ENCODE measurements at regions not wholly inside any gene's neighbourhood (a gene's known extent, or its start where the extent isn't known, plus 50 kb on each side); places are given as distances from the start of the nearest gene placed in this dataset.

DNA sequence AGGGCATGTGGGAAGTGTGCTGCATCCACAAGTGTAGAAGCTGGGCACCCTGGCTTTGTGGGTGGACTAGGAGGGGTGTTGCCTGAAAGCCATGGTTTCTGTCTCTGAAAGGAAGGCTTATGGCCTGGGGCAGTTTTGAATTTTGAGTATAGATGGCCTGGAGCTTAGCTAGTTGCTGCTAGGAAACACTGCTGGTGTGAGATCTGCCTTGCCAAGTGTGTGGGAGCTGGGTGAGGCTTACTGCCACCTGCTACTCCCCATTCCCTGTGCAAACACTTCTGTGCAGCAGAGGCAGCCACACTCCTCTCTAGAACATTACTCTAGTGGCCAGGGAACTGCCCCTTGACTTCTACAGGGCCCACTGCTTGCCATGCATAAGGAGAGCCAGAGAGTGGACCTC is 831.7 kb upstream of the LRRTM1 start:
- ATAC-seq (ENCODE audit: low read depth) (no peak), DNase-seq (ENCODE audit: low spot score) (no peak)

DNA sequence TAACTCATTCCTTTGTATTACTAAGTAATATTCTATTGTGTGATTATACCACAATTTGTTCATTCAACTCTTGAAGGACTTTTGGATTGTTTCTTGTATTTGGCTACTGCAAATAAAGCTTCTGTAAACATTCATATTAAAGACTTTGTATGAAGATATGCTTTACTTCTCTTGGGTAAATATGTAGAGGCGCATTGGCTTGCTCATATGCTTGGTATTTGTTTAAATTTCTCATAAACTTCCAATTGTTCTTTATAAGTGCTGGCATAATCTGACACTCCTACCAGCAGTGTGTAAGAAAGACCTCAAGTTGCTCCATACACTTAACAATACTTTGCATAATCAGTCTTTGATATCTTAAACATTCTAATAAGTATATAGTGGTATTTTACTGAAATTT is 792.8 kb upstream of the LRRTM1 start:
- ATAC-seq (ENCODE audit: low read depth) (no peak), DNase-seq (ENCODE audit: low spot score) (no peak)
- no peaks in the 10 kb centered on the region for H3K36me3 ChIP-seq (ENCODE audit: low read depth)
- H3K27me3 ChIP-seq (ENCODE audit: insufficient read depth, poor library complexity, severe bottlenecking), result peaks cover 5% of the 10 kb centered on the region
- H3K27ac ChIP-seq (ENCODE audit: poor library complexity, severe bottlenecking), result no peak overlapping the region
- TF ChIP-seq, protein P1, sequence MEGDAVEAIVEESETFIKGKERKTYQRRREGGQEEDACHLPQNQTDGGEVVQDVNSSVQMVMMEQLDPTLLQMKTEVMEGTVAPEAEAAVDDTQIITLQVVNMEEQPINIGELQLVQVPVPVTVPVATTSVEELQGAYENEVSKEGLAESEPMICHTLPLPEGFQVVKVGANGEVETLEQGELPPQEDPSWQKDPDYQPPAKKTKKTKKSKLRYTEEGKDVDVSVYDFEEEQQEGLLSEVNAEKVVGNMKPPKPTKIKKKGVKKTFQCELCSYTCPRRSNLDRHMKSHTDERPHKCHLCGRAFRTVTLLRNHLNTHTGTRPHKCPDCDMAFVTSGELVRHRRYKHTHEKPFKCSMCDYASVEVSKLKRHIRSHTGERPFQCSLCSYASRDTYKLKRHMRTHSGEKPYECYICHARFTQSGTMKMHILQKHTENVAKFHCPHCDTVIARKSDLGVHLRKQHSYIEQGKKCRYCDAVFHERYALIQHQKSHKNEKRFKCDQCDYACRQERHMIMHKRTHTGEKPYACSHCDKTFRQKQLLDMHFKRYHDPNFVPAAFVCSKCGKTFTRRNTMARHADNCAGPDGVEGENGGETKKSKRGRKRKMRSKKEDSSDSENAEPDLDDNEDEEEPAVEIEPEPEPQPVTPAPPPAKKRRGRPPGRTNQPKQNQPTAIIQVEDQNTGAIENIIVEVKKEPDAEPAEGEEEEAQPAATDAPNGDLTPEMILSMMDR (IDR thresholded peaks at IDR 0.05; ENCODE audit: poor library complexity, severe bottlenecking), result no peak
- H3K9me3 ChIP-seq (ENCODE audit: severe bottlenecking), result no peaks in the 10 kb centered on the region
- no peaks in the 10 kb centered on the region for H3K4me1 ChIP-seq (ENCODE audit: insufficient read depth, poor library complexity, severe bottlenecking)
- no peak overlapping the region for H3K4me3 ChIP-seq (ENCODE audit: severe bottlenecking)

More for the DNA sequence above, 831.7 kb upstream of the LRRTM1 start:
- no peak overlapping the region for H3K4me3 ChIP-seq (ENCODE audit: severe bottlenecking)
- H3K27me3 ChIP-seq (ENCODE audit: insufficient read depth, poor library complexity, severe bottlenecking), result no peaks in the 10 kb centered on the region
- no peaks in the 10 kb centered on the region for H3K4me1 ChIP-seq (ENCODE audit: insufficient read depth, poor library complexity, severe bottlenecking)
- H3K27ac ChIP-seq (ENCODE audit: poor library complexity, severe bottlenecking), result no peak overlapping the region
- H3K9me3 ChIP-seq (ENCODE audit: severe bottlenecking), result no peaks in the 10 kb centered on the region
- H3K36me3 ChIP-seq (ENCODE audit: low read depth), result no peaks in the 10 kb centered on the region
- TF ChIP-seq, protein P1 (IDR thresholded peaks at IDR 0.05; ENCODE audit: poor library complexity, severe bottlenecking), result no peak

DNA sequence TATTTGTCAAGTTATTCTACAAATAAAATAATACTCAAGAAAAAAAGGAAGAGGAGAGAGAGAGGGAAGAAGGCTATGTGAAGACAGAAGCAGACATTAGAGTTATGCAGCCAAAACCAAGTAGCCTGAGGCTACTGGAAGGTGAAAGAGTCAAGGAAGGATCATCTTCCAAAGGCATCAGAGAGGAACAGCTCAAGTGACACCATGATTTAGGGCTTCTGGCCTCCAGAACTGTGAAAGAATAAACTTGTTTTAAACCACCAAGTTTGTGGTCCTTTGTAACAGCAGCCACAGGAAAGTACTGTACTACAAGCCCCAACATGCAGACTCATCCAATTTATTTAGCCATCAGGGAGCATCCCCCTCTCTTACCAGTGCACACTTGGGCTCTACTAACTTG is 788.5 kb upstream of the LRRTM1 start:
- ATAC-seq (ENCODE audit: low read depth), result no peak
- Histone ChIP-seq H3K27ac (ENCODE audit: poor library complexity, severe bottlenecking) (no peak overlapping the region), H3K4me3 (ENCODE audit: severe bottlenecking) (no peak overlapping the region), H3K4me1 (ENCODE audit: insufficient read depth, poor library complexity, severe bottlenecking) (no peaks in the 10 kb centered on the region), H3K27me3 (ENCODE audit: insufficient read depth, poor library complexity, severe bottlenecking) (no peaks in the 10 kb centered on the region), H3K36me3 (ENCODE audit: low read depth) (no peaks in the 10 kb centered on the region), H3K9me3 (ENCODE audit: severe bottlenecking) (no peaks in the 10 kb centered on the region)
- DNase-seq (ENCODE audit: low spot score), result no peak
- TF ChIP-seq, protein P1 (IDR thresholded peaks at IDR 0.05; ENCODE audit: poor library complexity, severe bottlenecking), result no peak

DNA sequence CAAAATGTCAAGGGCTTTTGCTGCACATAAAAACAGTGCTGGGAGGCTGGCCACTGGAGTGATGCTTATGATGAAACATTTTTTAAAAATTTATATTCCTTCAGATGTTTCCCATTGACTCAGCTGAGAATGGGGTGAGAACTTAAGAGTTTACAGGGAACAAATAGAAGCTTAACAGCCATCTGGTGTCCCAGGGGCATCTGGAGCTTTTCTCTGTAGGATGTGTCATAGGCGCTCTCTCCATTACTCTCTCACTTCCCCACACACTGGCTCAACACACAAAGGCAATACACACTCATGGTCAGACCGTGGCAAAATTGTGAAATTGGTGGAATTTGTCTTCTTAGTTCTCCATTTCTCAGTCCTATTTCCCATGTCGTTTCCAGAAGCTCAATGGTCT is 783.1 kb upstream of the LRRTM1 start:
- Histone ChIP-seq H3K4me3 (ENCODE audit: severe bottlenecking) (no peak overlapping the region), H3K9me3 (ENCODE audit: severe bottlenecking) (no peaks in the 10 kb centered on the region), H3K27me3 (ENCODE audit: insufficient read depth, poor library complexity, severe bottlenecking) (no peaks in the 10 kb centered on the region), H3K27ac (ENCODE audit: poor library complexity, severe bottlenecking) (no peak overlapping the region), H3K36me3 (ENCODE audit: low read depth) (no peaks in the 10 kb centered on the region), H3K4me1 (ENCODE audit: insufficient read depth, poor library complexity, severe bottlenecking) (peaks cover 9% of the 10 kb centered on the region)
- ATAC-seq (ENCODE audit: low read depth) (no peak), DNase-seq (ENCODE audit: low spot score) (no peak)
- TF ChIP-seq, protein P1 (IDR thresholded peaks at IDR 0.05; ENCODE audit: poor library complexity, severe bottlenecking), result no peak

DNA sequence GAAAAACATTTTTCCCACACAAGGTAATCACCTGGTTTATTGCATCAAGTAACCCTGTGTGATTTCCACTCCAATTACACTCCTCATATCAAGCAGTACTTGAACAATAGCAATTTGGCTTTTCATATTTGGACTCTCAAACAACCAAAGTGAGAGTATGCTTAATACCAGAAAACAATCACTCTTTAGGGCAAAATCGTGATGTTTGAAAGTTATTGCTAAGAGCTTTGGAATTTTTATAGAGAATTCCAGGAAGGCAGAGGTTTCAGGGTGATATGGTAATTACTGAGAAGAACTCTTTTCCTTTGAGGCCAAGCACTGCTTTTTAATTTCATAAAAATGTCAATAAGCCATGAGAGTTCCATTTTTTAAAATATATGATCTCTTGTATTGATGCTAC is 779.5 kb upstream of the LRRTM1 start:
- H3K27me3 ChIP-seq (ENCODE audit: insufficient read depth, poor library complexity, severe bottlenecking), result no peaks in the 10 kb centered on the region
- no peak for DNase-seq (ENCODE audit: low spot score)
- H3K27ac ChIP-seq (ENCODE audit: poor library complexity, severe bottlenecking), result no peak overlapping the region
- ATAC-seq (ENCODE audit: low read depth), result no peak
- peaks cover 9% of the 10 kb centered on the region for H3K4me1 ChIP-seq (ENCODE audit: insufficient read depth, poor library complexity, severe bottlenecking)
- H3K4me3 ChIP-seq (ENCODE audit: severe bottlenecking), result no peak overlapping the region
- TF ChIP-seq, protein P1 (IDR thresholded peaks at IDR 0.05; ENCODE audit: poor library complexity, severe bottlenecking), result no peak
- no peaks in the 10 kb centered on the region for H3K36me3 ChIP-seq (ENCODE audit: low read depth)
- H3K9me3 ChIP-seq (ENCODE audit: severe bottlenecking), result no peaks in the 10 kb centered on the region

All from RWPE2 (cell line).